22Rv1 (cell line): ENCODE measurements at regions not wholly inside any gene's neighbourhood (a gene's known extent, or its start where the extent isn't known, plus 50 kb on each side); places are given as distances from the start of the nearest gene placed in this dataset.

Source experiments
- H3K27ac ChIP-seq: fragments of 450-650 bp; 2 replicates; pipeline ENCODE4 v1.5.1; 2017
- CTCF ChIP-seq: fragments of 450-650 bp; IDR thresholded peaks from 2 replicates; pipeline ENCODE4 v1.5.1; 2017; ENCODE audit warnings: mild to moderate bottlenecking
- ZFX ChIP-seq: fragments of 450-650 bp; IDR thresholded peaks from 2 replicates; pipeline ENCODE4 v1.6.1; 2017; ENCODE audit warnings: antibody characterized with exemption, borderline replicate concordance

- no peak overlapping the region for H3K27ac ChIP-seq
- TF ChIP-seq ZFX (no peak), CTCF (no peak)
These were observed 211.6 kb downstream of the ALDH8A1 start for GRCh38 chr6:134738211-134738885.

GRCh38 chr6:134735461-134735860, 214.4 kb downstream of the ALDH8A1 start:
- H3K27ac ChIP-seq: no peak overlapping the region
- no peak for TF ChIP-seq ZFX
- TF ChIP-seq CTCF: no peak

GRCh38 chr6:134734312-134734869, 215.5 kb downstream of the ALDH8A1 start:
- TF ChIP-seq CTCF: no peak
- no peak for TF ChIP-seq ZFX
- no peak overlapping the region for H3K27ac ChIP-seq

GRCh38 chr6:134733801-134734200, 216.1 kb downstream of the ALDH8A1 start:
- no peak overlapping the region for H3K27ac ChIP-seq
- TF ChIP-seq ZFX (no peak), CTCF (no peak)

- TF ChIP-seq ZFX: no peak
- no peak for TF ChIP-seq CTCF
- H3K27ac ChIP-seq: no peak overlapping the region
These were observed 217.1 kb downstream of the ALDH8A1 start for GRCh38 chr6:134732763-134733162.

GRCh38 chr6:134731615-134732014, 218.3 kb downstream of the ALDH8A1 start:
- TF ChIP-seq ZFX (no peak), CTCF (no peak)

GRCh38 chr6:134730013-134730412, 219.9 kb downstream of the ALDH8A1 start:
- H3K27ac ChIP-seq: no peak overlapping the region
- TF ChIP-seq CTCF (no peak), ZFX (no peak)

More at GRCh38 chr6:134731615-134732014, 218.3 kb downstream of the ALDH8A1 start:
- H3K27ac ChIP-seq: no peak overlapping the region
